Gastroesophageal sphincter (tissue), 4 donors: ENCODE measurements at regions not wholly inside any gene's neighbourhood (a gene's known extent, or its start where the extent isn't known, plus 50 kb on each side); places are given as distances from the start of the nearest gene placed in this dataset.

ENCODE experiments used
- ATAC-seq: fragments of 150-250 bp; one replicate; pipeline ENCODE4 v1.9.1; 2016; ENCODE audit warnings: mild to moderate bottlenecking, moderate library complexity
- H3K27ac ChIP-seq, 4 donors: fragments of 200-600 bp; sonication (generic) in 3 of 4; 1 replicate in 3 of 4; 2 replicates in 1 of 4; pipeline ENCODE4 v1.5.1; 2016 to 2019
- H3K27me3 ChIP-seq: fragments of 200-600 bp; sonication (generic); one replicate; pipeline ENCODE4 v1.5.1; 2019
- H3K36me3 ChIP-seq, 2 donors: fragments of 200-600 bp; sonication (generic); one replicate each; pipeline ENCODE4 v1.5.1; 2019; ENCODE audit warnings: control low read depth in 1 of 2
- H3K4me1 ChIP-seq, 3 donors: fragments of 200-600 bp; sonication (generic); 1 replicate in 2 of 3; 2 replicates in 1 of 3; pipeline ENCODE4 v1.5.1; 2016 to 2019; ENCODE audit warnings: control low read depth in 2 of 3
- H3K4me3 ChIP-seq, 2 donors: fragments of 200-600 bp; sonication (generic); one replicate each; pipeline ENCODE4 v1.5.1; 2019; ENCODE audit warnings: mild to moderate bottlenecking in 1 of 2, moderate library complexity in 1 of 2
- H3K9me3 ChIP-seq, 3 donors: fragments of 200-600 bp; sonication (generic); one replicate each; pipeline ENCODE4 v1.5.1; 2017 to 2019; ENCODE audit warnings: control low read depth in 2 of 3
- CTCF ChIP-seq, 4 experiments: fragments of 200-600 bp in 2 of 4; fragments of 450-650 bp in 2 of 4; sonication (generic) in 1 of 4; IDR thresholded peaks; one replicate each; pipeline ENCODE4 v1.5.1; 2017 to 2019; ENCODE audit warnings: antibody characterized with exemption in 4 of 4, mild to moderate bottlenecking in 2 of 4, moderate library complexity in 2 of 4
- EP300 ChIP-seq: sonication (generic); formaldehyde crosslinking; IDR thresholded peaks from one replicate; pipeline ENCODE4 v1.6.1; 2017; ENCODE audit warnings: antibody characterized with exemption, mild to moderate bottlenecking
- POLR2A ChIP-seq, 2 donors: fragments of 450-650 bp; IDR thresholded peaks; one replicate each; pipeline ENCODE4 v1.6.1; 2017; ENCODE audit warnings: antibody characterized with exemption in 2 of 2, mild to moderate bottlenecking in 2 of 2, moderate library complexity in 1 of 2
- POLR2AphosphoS5 ChIP-seq: sonication (generic); formaldehyde crosslinking; IDR thresholded peaks from one replicate; pipeline ENCODE4 v1.6.1; 2017; ENCODE audit warnings: antibody characterized with exemption
- WGBS, 2 donors: methylation state at CpG; one replicate each; pipeline ENCODE4 v1.1.5; 2018; ENCODE audit warnings: low coverage in 1 of 2; 5-methylcytosine and 5-hydroxymethylcytosine counted together

- no peaks in the 10 kb centered on the region for H3K4me1 ChIP-seq
- H3K27me3 ChIP-seq, result no peaks in the 10 kb centered on the region
- no peaks in the 10 kb centered on the region for H3K36me3 ChIP-seq
- no peak overlapping the region for H3K27ac ChIP-seq
- no peaks in the 10 kb centered on the region for H3K9me3 ChIP-seq
- TF ChIP-seq EP300 (no peak), POLR2A (IDR thresholded peaks at IDR 0.05) (no peak), CTCF (IDR thresholded peaks at IDR 0.05) (no peak), POLR2AphosphoS5 (no peak)
- H3K4me3 ChIP-seq, result no peak overlapping the region
- ATAC-seq, result no peak
These were observed 243.2 kb downstream of the CASP12 start for GRCh38 chr11:104655066-104655465.

- no peaks in the 10 kb centered on the region for H3K9me3 ChIP-seq
- H3K36me3 ChIP-seq, result no peaks in the 10 kb centered on the region
- H3K27ac ChIP-seq, result no peak overlapping the region
- ATAC-seq, result no peak
- TF ChIP-seq POLR2AphosphoS5, result no peak
- no peak for TF ChIP-seq CTCF (IDR thresholded peaks at IDR 0.05)
- no peak for TF ChIP-seq EP300
- no peak for TF ChIP-seq POLR2A (IDR thresholded peaks at IDR 0.05)
- no peak overlapping the region for H3K4me3 ChIP-seq
- 83 to 100% methylated on average over 1 of the region's 1 CpG for WGBS, 2 donors
- H3K4me1 ChIP-seq, result no peaks in the 10 kb centered on the region
- H3K27me3 ChIP-seq, result no peaks in the 10 kb centered on the region
These were observed 244.0 kb downstream of the CASP12 start for GRCh38 chr11:104654181-104654813.

- no peaks in the 10 kb centered on the region for H3K36me3 ChIP-seq
- no peaks in the 10 kb centered on the region for H3K4me1 ChIP-seq
- no peak for ATAC-seq
- 23 to 32% methylated on average over 5 of the region's 5 CpGs for WGBS, 2 donors
- H3K4me3 ChIP-seq, result no peak overlapping the region
- H3K27me3 ChIP-seq, result no peaks in the 10 kb centered on the region
- no peak for TF ChIP-seq POLR2AphosphoS5
- TF ChIP-seq EP300, result no peak
- no peak for TF ChIP-seq CTCF (IDR thresholded peaks at IDR 0.05)
- no peak for TF ChIP-seq POLR2A (IDR thresholded peaks at IDR 0.05)
- no peak overlapping the region for H3K27ac ChIP-seq
- H3K9me3 ChIP-seq, result no peaks in the 10 kb centered on the region
These were observed 244.9 kb downstream of the CASP12 start for GRCh38 chr11:104653407-104653806.

- Histone ChIP-seq H3K27ac (no peak overlapping the region), H3K36me3 (no peaks in the 10 kb centered on the region), H3K4me1 (no peaks in the 10 kb centered on the region), H3K4me3 (no peak overlapping the region), H3K9me3 (no peaks in the 10 kb centered on the region), H3K27me3 (no peaks in the 10 kb centered on the region)
- no peak for ATAC-seq
- 18 to 40% methylated on average over 1 to 4 of the region's 4 CpGs for WGBS, 2 donors
- TF ChIP-seq POLR2A (IDR thresholded peaks at IDR 0.05), result no peak
These were observed 245.3 kb downstream of the CASP12 start for GRCh38 chr11:104652996-104653395.

GRCh38 chr11:104650234-104650633 lies 248.0 kb downstream of the CASP12 start:
- 88 to 100% methylated on average over 1 to 4 of the region's 5 CpGs for WGBS, 2 donors
- no peaks in the 10 kb centered on the region for H3K9me3 ChIP-seq
- H3K36me3 ChIP-seq, result no peaks in the 10 kb centered on the region
- H3K4me3 ChIP-seq, result no peak overlapping the region
- TF ChIP-seq POLR2A (IDR thresholded peaks at IDR 0.05), result no peak
- TF ChIP-seq EP300, result no peak
- no peak for TF ChIP-seq CTCF (IDR thresholded peaks at IDR 0.05)
- TF ChIP-seq POLR2AphosphoS5, result no peak
- no peaks in the 10 kb centered on the region for H3K4me1 ChIP-seq
- no peak overlapping the region for H3K27ac ChIP-seq
- no peak for ATAC-seq
- H3K27me3 ChIP-seq, result no peaks in the 10 kb centered on the region
